NCI-H1436 treated with DMSO at 0.1 percent for 48 hours (cell line): ENCODE measurements at regions not wholly inside any gene's neighbourhood (a gene's known extent, or its start where the extent isn't known, plus 50 kb on each side); places are given as distances from the start of the nearest gene placed in this dataset.
"Not testable (repeated sequence)": the region's sequence is repeated elsewhere in the genome, so short reads cannot be mapped to it uniquely, and the experiment has no call there.

ENCODE experiments used
- DNase-seq: peaks from one replicate; lab custom pipeline; 2025; lab: John Stamatoyannopoulos, UW

DNA sequence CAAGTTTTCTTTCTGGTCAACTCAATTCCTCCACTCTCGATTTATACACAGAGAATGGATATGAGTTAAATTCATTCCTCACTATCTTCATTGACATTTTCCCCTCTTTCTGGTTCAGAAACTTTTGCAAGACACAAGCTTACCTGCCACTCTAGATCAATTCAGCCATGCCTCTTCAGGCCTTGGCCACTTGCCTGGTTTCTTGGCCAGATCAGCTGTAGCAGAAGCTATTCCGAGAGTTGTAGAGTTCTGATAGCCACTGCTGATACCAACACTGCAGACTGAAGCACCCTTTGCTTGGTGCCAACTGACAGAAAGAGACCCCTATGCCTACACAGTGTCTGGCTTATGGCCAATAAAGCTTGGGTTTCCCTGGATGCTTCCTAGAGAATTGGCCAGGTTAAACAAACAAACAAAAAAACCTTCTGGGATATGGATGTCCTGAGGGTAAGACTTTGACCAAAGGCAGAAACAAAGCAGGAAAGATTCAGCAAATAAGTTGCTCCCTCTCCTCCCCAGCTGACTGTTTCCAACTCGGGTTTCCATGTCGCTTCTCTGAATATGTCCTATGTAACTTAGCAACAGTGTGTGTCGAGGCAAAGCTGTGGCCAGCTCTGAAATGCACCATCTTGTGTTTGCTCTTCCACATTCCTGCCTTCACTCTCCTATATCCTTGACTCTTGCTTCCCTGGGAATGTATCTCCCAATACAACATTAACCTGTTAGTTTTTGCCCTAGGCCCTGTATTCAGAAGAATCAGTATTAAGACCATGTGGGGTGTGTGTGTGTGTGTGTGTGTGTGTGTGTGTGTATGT lies 521.6 kb downstream of the EPHA3 start:
- no peak for DNase-seq

DNA sequence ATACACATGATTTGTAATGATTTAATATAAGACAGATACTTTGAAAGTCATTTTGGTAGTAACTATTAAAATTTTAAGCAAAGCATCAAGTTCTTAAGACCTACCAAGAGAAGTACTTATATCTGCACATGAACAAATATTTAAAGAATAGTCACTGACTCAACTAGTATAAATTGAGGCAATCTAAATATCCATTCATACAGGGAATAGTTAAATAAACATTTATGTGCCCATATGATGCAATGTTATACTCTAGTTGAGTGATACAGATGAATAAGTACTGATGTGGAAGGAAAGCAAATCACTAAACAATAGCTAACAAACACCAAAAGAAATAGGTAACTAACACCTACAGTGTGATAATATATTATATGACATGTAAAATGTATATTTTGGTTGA lies 527.7 kb downstream of the EPHA3 start:
- no peak for DNase-seq

DNA sequence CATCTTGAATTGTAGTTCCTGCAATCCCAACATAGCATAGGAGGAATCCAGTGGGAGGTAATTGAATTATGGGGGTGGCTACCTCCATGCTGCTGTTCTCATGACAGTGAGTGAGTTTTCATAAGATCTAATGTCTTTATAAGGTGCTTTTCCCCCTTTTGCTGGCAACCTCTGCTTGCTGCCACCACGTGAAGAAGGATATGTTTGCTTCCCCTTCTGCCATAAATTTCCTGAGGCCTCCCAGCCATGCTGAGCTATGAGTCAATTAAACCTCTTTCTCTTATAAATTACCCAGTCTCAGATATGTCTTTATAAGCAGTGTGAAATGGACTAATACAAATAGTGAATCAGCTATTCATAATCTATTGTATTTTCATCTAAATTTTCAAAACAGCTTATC lies 537.3 kb downstream of the EPHA3 start:
- no peak for DNase-seq

DNA sequence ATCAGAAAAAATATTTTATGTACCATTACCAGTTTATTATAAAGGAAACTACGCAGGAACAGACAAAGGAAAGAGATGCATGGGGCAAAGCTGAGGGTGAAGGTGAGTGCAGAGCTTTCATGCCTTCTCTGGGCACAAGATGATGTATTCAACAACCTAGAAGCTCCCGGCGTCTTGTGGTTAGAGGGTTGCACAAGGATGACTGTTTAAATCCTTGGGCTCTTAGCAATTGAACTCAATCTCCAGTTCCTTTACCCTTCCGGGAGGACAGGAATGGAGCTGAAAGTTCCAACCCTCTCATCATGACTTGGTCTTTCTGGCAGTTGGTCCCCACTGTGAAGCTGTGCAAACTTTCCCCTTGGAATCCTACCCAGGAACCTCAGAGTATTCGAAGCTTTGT lies 542.0 kb downstream of the EPHA3 start:
- no peak for DNase-seq

DNA sequence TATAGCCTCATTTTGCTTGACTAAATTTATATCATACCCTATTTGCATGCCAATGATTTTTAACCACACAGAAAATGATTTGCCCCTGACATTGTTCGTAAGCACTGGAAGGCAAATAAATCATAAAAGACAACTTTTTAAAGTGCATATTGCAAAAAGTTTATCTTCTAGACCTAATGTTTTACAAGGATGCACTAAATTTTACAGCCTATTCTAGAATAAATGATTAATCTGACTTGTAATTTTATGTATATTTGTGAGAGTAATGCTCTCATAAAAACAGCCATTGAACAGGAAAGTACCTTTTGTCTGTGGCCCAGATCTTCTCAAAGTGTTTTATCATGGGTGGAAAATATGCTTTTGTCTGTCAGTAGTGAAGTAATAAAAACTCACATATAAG lies 546.6 kb downstream of the EPHA3 start:
- no peak for DNase-seq

DNA sequence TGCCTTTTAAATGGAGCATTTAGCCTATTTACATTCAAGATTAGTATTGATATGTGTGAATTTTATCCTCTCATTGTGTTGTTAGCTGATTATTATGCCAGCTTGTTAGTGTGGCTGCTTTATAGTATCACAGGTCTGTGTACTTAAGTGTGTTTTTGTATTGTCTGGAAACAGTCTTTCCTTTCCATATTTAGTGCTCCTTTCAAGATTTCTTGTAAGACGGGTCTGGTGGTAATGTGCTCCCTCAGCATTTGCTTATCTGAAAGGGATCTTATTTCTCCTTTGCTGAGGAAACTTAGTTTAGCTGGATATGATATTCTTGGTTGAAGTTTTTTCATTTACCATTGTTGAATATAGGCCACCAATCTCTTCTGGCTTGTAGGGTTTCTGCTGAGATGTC lies 549.0 kb downstream of the EPHA3 start:
- DNase-seq = no peak

DNA sequence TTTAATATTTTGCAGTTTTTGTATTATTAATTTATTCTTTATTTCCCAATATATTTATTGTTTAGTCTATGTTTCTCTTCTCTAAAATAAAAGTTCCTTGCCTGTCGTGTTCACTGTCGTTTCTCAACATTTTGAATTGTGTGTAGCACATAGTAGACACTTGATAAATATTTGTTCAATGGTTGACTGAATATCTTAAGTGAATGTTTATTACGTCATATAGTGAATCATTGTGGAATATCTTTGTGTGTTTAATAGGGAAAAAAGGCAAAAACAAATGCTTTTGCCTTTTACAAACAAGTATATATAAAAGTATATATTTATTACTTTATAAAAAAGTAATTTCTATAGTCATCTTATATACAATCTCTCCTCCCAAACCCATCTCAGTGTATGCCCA lies 572.3 kb downstream of the EPHA3 start:
- DNase-seq = no peak

DNA sequence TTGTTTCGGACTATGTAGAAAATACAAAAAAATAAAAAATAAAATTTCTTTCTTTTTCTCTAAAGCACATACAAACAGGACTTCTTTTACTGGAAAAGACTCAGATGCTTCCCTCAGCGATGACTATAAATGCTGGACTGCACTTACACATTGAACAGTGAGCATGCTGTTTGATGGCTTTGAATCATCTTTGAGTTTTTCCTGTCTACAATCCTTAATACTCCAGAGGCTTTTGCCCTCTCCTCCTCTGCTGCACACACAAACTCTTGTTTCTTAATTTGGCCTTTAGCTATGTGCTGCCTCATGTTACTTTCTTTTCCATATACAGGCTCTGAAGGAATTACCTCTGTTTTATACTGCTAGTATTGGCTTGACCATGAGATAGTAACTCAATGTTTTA lies 575.1 kb downstream of the EPHA3 start:
- no peak for DNase-seq

DNA sequence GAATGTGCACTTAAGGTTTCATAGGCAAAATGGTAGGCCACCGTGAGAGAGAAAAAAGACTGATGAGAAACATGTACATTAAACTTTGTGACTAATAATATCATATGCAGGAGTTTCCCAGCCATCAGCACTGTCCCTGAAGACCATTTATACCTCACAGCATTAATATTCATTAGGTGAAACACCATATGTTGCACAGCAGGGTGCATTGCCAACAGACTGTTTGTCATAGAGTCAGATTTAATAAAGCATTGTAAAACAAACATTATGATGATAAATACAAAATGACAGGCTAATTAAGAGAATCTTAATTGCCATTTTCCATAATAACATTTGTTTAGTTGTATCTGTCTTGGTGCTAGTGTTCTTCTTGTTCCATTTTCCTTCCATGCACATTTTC lies 578.3 kb downstream of the EPHA3 start:
- no peak for DNase-seq

DNA sequence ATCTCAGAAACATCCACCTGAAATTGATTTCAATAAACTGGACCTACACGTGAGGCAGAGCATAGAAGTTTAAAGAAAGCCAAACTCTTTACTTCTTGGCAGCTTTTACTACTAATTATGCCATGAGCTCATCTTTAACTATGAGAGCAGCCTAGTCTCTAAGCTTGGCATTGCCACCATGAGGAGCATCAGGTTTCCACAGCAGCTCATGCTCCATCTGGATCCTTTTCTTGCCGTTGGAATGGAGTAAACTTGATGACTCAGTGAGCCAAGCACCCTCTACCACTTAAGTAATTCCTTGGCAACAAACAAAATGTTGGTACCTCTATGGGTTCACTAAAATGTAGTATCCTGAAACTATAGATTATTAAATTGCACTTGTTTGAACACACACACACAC lies 583.2 kb downstream of the EPHA3 start:
- DNase-seq = no peak

DNA sequence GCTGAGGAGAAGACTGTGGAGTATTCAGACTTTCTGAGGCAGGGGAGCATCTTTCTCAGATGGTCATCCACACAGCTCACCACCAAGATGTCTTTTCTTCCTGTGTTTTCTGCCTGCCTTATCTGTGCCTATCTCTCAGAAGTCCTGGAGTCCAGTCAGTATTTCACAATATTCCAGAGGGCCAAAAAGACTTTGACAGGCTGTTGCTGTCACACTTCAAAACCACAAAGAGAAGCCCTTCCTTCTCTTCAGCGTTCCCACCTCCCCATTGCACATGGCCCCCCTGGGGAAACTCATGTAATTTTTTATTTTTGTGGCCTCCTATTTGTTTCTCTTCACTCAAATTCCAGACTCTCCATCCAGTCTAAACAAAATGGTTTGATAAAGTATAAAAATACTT lies 585.2 kb downstream of the EPHA3 start:
- no peak for DNase-seq

DNA sequence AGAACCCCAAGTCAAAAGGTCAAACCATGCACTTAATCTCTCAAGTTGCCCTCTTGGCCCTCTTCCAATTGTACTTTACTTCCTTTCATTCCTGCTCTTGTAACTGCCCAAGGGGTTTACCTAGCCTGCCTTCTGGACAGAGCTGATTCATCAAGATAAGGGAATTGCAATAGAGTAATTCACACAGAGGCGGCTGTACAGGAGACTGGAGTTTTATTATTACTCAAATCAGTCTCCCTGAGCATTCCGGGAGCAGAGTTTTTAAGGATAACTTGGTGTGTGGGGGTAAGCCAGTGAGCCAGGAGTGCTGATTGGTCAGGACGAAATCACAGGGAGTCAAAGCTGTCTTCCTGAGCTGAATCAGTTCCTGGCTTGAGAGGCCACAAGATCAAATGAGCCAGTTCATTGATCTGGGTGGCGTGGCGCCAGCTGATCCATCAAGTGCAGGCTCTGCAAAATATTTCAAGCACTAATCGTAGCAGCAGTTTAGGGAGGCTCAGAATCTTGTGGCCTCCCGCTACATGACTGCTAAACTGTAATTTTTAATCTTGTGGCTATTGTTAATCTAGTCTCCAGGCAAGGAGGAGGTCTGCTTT lies 590.0 kb downstream of the EPHA3 start:
- no peak for DNase-seq

DNA sequence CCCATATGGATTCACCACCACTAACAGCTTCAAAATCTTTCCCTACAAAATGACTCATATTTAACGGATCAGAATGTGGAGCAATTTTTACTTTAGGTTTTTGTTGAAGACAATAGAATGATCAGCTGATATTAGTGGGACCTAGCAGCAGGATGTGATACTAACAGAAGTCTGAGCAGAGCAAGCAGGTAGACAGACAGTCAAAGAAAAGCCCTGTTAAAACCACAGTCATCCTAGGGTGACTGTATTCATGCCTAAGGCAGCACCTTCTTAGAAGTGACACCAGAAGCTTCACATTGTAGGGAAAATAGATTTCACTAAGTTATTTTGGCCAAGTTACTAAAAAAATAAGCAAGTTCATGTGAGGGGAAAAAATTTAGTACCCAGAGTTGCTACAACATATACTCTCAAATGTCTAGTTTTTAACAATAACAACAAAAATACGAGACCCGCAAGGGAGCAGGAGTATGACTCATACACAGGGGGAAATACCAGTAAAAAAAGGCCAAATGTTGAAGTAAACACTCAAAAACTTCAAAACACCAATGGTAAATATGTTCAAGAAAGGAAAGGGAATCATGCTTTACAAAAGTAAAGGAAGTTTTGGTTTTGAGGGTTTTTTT lies 590.9 kb downstream of the EPHA3 start:
- no peak for DNase-seq

DNA sequence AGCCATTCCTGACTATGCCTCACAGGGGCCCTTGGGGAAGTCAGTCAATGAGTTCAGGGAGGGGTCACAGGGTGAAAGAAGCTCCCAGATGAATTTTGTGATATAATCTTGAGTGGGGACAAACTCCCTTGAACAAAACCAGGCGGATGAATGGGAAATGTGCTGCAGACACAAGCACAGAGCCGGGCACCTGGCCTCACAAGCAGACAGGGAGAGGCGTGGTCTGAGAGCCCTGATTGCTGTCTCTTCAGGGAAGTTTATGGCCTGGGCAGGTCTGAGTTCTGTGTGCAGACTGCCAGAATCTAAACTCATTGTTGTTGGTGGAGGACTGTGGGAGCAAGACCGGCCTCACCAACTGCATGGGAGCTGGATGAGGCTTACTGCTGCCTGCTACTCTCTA lies 591.8 kb downstream of the EPHA3 start:
- DNase-seq = no peak

DNA sequence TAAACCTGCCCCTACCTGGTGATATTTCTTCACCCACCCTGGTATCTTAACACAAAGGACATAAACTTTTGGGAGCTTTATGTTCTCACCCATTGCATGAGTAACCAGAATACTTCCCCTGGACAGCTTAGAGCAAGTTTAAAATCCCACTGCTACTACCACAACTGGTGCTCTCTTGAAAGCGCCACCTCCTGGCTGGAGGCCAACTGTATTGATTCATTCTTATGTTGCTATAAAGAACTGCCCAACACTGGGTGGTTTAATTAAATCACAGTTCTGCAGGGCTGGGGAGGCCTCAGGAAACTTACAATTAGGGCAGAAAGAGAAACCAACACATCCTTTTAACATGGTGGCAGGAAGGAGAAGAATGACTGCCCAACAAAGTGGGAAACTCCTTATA lies 592.4 kb downstream of the EPHA3 start:
- DNase-seq = no peak

DNA sequence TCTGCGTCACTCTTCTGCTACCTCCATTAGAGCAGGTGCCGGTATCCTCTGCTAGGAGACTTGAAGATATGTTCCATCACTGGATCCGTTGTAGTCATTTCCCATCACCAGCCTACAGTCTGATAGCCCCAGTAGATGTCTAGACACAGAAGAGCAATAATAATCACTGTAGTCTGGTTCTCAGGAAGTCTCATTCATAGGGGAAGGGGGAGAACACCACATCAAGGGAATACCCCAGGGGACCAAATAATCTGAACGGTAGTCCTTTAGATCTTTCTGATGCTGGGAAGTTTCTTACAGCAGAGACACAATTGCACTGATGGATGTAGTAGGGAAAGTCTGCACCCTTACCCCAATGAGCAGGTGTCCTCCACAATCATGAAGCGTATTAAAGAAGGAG lies 595.0 kb downstream of the EPHA3 start:
- no peak for DNase-seq

DNA sequence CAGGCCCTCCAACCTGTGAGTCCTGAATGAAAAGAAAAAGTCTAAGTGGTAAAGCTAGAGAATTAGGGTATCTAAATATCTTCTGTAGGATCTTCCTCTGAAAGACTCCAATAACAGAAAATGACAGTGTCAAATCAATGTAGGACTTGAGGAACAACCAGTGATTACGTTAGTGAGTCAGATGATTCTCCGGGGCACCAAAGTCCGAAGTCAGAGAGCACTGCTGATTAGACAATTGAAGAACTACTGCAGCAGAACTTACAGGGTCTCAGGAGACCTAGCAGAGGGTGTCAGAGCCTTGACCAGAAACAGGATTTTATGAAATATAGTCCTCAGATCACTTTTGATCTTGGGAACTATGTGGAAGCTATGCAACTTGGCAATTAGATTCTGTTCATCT lies 605.8 kb downstream of the EPHA3 start:
- no peak for DNase-seq

DNA sequence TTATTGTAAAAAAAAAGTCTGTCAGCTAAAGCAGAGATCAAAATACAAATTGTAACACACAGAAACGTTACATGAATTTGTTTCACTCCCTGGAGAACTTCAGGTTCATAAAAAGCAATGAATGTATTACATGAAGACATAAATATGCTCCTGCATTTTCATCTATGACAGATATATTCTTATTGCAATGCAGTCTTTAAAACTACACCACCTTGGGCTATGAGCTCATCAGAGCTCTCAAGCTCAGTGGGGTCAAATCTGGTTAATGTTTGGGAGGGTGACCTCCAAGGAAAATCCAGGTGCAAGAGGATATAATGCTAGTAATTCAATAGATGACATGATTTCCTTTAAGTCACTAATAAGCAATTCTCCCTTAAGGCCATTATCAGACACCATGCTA lies 606.8 kb downstream of the EPHA3 start:
- no peak for DNase-seq

DNA sequence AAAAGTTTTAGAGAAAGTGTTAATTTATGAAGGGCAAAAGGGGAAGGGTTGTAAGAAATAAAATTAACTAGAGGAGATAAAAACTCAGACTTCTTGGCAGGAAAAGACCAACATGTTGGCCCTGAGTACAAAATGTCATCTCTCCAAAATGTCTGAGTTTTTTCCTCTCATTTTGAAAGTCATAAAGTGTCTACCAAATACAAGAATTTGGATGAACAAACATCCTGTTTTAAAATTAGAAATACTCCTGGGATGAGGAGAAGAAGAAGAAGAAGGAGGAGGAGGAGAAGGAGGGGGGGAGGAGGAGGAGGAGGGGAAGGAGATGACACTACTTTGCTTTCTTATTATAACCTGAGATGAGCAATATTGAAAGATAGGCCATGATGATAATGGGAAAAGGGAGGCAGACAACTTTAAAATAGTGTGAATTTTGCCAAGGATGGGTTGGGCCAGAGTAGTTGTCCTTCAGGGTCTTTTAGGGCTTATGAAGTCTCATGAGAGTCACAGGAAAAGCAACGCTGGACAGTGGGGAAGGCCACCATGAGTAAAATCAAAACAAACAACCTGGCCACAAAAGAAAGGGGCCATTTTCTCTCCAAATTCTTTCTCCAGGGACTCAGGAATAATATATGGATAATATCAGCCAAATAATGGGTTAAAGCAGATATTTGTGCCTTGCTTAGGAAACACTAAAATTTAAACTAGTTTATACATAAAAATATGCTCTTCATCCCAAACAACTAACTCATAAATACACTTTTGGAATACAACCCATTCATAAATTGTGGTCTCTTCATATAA lies 632.9 kb downstream of the EPHA3 start:
- DNase-seq = no peak

DNA sequence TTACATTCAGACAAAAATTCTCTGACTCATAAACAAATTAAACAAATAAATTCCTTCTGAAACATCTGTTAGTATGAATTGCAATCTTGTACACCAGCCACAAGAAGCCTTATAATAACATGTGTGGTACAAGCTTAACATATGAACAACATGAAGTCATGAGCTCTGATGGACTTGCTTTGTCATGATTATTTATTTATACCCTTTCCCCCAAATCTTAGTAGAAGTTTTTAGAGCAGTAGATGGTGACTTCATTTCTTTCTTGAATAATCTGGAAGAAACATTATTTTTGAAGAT lies 633.4 kb downstream of the EPHA3 start:
- DNase-seq = no peak

DNA sequence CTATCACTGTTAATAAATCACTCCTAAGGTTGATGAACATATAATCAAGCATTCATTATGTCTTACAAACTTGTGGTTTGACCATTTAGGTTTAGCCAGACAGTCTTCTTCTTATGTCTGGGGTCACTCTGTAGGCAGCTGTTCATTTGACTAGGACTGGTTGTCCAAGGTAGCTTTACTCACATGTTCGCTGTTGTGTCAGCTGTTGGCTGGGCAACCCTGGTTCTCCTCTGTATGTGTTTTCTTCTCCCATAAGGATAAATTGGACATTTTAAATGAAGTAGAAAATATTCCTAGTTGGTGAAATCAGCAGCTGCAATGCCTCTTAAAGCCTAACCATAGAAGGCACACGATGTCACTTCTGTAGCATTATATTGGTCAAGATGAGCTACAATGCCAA lies 635.1 kb downstream of the EPHA3 start:
- no peak for DNase-seq

DNA sequence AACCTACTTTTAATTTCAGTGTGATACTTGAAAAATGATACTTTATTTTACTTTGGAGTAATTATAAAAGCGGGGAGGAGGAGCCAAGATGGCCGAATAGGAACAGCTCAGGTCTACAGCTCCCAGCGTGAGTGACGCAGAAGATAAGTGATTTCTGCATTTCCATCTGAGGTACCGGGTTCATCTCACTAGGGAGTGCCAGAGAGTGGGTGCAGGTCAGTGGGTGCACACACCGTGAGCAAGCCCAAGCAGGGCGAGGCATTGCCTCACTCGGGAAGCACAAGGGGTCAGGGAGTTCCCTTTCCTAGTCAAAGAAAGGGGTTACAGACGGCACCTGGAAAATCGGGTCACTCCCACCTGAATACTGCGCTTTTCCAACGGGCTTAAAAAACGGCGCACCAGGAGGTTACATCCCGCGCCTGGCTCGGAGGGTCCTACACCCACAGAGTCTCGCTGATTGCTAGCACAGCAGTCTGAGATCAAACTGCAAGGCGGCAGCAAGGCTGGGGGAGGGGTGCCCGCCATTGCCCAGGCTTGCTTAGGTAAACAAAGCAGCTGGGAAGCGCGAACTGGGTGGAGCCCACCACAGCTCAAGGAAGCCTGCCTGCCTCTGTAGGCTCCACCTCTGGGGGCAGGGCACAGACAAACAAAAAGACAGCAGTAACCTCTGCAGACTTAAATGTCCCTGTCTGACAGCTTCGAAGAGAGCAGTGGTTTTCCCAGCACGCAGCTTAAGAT lies 640.3 kb downstream of the EPHA3 start:
- DNase-seq = not testable (repeated sequence)
